BJ (cell line): ENCODE measurements at regions not wholly inside any gene's neighbourhood (a gene's known extent, or its start where the extent isn't known, plus 50 kb on each side); places are given as distances from the start of the nearest gene placed in this dataset.

Experiments used
- CTCF ChIA-PET: fragments of 350-600 bp; formaldehyde crosslinking; extraction: SDS; loops from one replicate; lab custom pipeline; 2021; ENCODE audit warnings: antibody characterized with exemption, inconsistent platforms; lab: Yijun Ruan, JAX
- POLR2A ChIA-PET: fragments of 300-600 bp; sonication (Branson Sonifier 250); formaldehyde crosslinking; extraction: SDS; loops from one replicate; lab custom pipeline; 2021; ENCODE audit warnings: antibody characterized with exemption; lab: Charles Lee
- DNase-seq: peaks from one replicate; pipeline ENCODE4 v3.0.0-alpha.2; 2011; ENCODE audit warnings: low read depth
- H3K27me3 ChIP-seq: 2 replicates; pipeline ENCODE4 v1.6.0; 2011; ENCODE audit warnings: low read length; ENCODE audit not compliant: control insufficient read depth, insufficient read depth
- H3K36me3 ChIP-seq: 2 replicates; pipeline ENCODE4 v1.5.1; 2011; ENCODE audit warnings: low read length; ENCODE audit not compliant: control insufficient read depth, insufficient read depth
- H3K4me3 ChIP-seq: 2 replicates; pipeline ENCODE4 v1.5.1; 2011; ENCODE audit warnings: low read depth, mild to moderate bottlenecking, control low read depth, low read length
- CTCF ChIP-seq: IDR thresholded peaks from 2 replicates; pipeline ENCODE4 v1.5.1; 2011; ENCODE audit warnings: low read depth, mild to moderate bottlenecking, control low read depth, inconsistent platforms, low read length, moderate library complexity; ENCODE audit not compliant: insufficient read depth

DNA sequence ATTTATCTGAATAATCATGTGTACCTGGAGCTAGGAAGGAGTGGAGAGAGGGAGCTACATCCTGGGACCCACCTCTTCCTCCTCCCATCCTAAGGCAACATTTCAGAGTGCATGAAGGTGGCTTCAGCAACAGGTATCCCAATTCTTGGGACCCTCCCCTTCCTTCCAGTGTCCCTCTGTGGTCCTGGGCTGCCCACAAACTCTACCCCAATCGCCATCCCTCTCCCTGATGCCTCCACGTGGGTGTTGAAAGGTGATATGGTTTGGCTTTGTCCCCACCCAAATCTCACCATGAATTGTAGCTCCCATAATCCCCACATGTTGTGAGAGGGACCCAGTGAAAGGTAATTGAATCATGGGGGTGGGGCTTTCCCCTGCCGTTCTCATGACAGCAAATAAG, 121.4 kb downstream of the MED10 start:
- POLR2A ChIA-PET: no interaction called here
- no peak for DNase-seq
- Histone ChIP-seq H3K36me3 (no peaks in the 10 kb centered on the region), H3K27me3 (no peaks in the 10 kb centered on the region), H3K4me3 (no peak overlapping the region)
- no peak for TF ChIP-seq CTCF
- CTCF ChIA-PET: no interaction called here

GRCh38 chr5:6255956-6256355, 122.4 kb downstream of the MED10 start:
- POLR2A ChIA-PET: no interaction called here
- H3K36me3 ChIP-seq: no peaks in the 10 kb centered on the region
- CTCF ChIA-PET: no interaction called here
- TF ChIP-seq CTCF: no peak
- no peak overlapping the region for H3K4me3 ChIP-seq
- H3K27me3 ChIP-seq: no peaks in the 10 kb centered on the region
- DNase-seq: no peak

GRCh38 chr5:6253846-6254245, 124.5 kb downstream of the MED10 start:
- Histone ChIP-seq H3K36me3 (no peaks in the 10 kb centered on the region), H3K27me3 (no peaks in the 10 kb centered on the region), H3K4me3 (no peak overlapping the region)
- no peak for DNase-seq
- no peak for TF ChIP-seq CTCF
- ChIA-PET CTCF (no interaction called here), POLR2A (no interaction called here)

- no peak for DNase-seq
- H3K27me3 ChIP-seq: no peaks in the 10 kb centered on the region
- POLR2A ChIA-PET: no interaction called here
- CTCF ChIA-PET: no interaction called here
- no peaks in the 10 kb centered on the region for H3K36me3 ChIP-seq
- H3K4me3 ChIP-seq: no peak overlapping the region
- TF ChIP-seq CTCF: no peak
Measured at GRCh38 chr5:6253281-6253680, 125.1 kb downstream of the MED10 start.

- ChIA-PET CTCF (no interaction called here), POLR2A (no interaction called here)
- Histone ChIP-seq H3K4me3 (no peak overlapping the region), H3K36me3 (no peaks in the 10 kb centered on the region), H3K27me3 (no peaks in the 10 kb centered on the region)
- no peak for DNase-seq
- TF ChIP-seq CTCF: no peak
Measured at GRCh38 chr5:6252581-6252980, 125.8 kb downstream of the MED10 start.
